ENCODE measurements at regions not wholly inside any gene's neighbourhood (a gene's known extent, or its start where the extent isn't known, plus 50 kb on each side); places are given as distances from the start of the nearest gene placed in this dataset.

DNA sequence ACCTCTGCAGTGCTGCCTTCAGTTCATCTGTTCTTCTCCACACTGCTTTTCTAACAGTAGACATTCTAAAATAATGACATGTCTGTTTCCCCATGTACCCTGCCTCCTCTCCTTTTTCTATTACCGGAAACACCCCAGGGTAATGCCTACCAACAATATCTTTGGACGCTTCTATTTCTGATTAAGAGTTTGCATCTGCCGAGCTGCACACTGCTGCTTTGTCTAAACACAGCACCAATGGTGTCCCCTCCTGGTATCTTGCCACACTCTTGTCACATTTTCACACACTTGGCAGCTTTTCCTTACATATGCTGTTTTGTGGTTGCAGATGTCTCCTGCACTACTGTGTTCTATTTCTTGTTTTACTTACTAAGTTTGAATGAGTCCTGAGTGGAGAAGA lies 288.8 kb downstream of the GRIA2 start:
- TF ChIP-seq, protein P1, sequence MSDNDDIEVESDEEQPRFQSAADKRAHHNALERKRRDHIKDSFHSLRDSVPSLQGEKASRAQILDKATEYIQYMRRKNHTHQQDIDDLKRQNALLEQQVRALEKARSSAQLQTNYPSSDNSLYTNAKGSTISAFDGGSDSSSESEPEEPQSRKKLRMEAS (IDR thresholded peaks at IDR 0.05; ENCODE audit: low read depth), result no peak
- TF ChIP-seq CTCF (IDR thresholded peaks at IDR 0.05), result no peak
- no peak for TF ChIP-seq IRF3 (IDR thresholded peaks at IDR 0.05; ENCODE audit: low read depth, low read length)
